ENCODE measurements at regions not wholly inside any gene's neighbourhood (a gene's known extent, or its start where the extent isn't known, plus 50 kb on each side); places are given as distances from the start of the nearest gene placed in this dataset.

DNA sequence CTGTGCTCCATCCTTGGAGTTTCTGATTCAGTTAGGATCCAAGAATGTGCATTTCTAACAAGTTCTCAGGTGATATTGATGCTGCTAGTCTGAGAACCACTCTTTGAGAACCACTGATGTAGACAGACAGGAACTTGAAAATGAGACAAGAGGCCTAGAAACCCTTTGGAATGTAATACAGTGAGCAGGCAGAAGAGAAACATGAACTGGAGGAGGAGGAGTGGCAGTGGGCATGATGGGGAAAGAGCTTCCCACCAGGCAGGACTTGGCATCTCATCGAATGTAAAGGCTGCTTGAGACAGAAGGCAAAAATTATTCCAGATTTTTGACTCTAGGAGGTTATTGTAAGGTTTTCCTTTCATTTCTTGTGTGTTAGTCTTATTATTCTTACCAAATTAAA is 295.8 kb upstream of the SGCD start:
- TF ChIP-seq CTCF (IDR thresholded peaks at IDR 0.05 in 8 of 11, conservative IDR thresholded peaks at IDR 0.05 in 3 of 11): no peak
- no peak for TF ChIP-seq POLR2A (IDR thresholded peaks at IDR 0.05)

Data from spleen (tissue), 7 donors.